Nephron progenitor cell (in vitro differentiated cells): ENCODE measurements at regions not wholly inside any gene's neighbourhood (a gene's known extent, or its start where the extent isn't known, plus 50 kb on each side); places are given as distances from the start of the nearest gene placed in this dataset.

ENCODE experiments used
- DNase-seq: peaks from one replicate; pipeline ENCODE4 v3.0.0; 2021
- H3K27ac Mint-ChIP-seq: 2 replicates; pipeline ENCODE4 v1.8.0; 2021; ENCODE audit warnings: mild to moderate bottlenecking, moderate library complexity, mixed read lengths
- H3K27me3 Mint-ChIP-seq: 2 replicates; pipeline ENCODE4 v1.8.0; 2021; ENCODE audit warnings: mild to moderate bottlenecking, low read depth, mixed read lengths; ENCODE audit not compliant: poor library complexity
- H3K36me3 Mint-ChIP-seq: 2 replicates; pipeline ENCODE4 v1.8.0; 2021; ENCODE audit warnings: low read depth, mixed read lengths
- H3K4me1 Mint-ChIP-seq: 2 replicates; pipeline ENCODE4 v1.8.0; 2021; ENCODE audit warnings: mixed read lengths
- H3K4me3 Mint-ChIP-seq: 2 replicates; pipeline ENCODE4 v1.8.0; 2021; ENCODE audit warnings: mild to moderate bottlenecking, moderate library complexity, mixed read lengths
- H3K9me3 Mint-ChIP-seq: 2 replicates; pipeline ENCODE4 v1.8.0; 2021; ENCODE audit warnings: mild to moderate bottlenecking, moderate library complexity, mixed read lengths
- CTCF ChIP-seq: fragments of 200-600 bp; sonication (generic); IDR thresholded peaks from 2 replicates; pipeline ENCODE4 v1.5.0; 2021; ENCODE audit warnings: antibody characterized with exemption

DNA sequence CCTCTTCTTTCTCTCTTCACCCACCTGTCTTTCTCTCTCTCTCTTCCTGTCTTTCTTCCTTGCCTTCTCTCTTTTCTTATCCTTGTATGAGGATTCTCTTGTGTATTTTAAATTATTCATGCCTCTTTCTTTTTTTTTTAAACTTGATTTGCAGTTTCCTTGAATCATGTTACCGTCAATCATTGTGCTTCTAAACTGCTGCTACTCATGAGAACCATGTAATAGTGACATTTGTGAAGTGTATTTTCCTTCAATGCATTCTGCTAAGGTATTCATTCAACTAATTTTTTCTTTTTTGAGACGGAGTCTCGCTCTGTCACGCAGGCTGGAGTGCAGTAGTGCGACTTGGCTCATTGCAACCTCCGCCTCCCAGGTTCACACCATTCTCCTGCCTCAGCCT lies 539.1 kb upstream of the BRINP3 start:
- Mint-ChIP-seq H3K27ac (no peak overlapping the region), H3K36me3 (no peaks in the 10 kb centered on the region), H3K9me3 (no peaks in the 10 kb centered on the region), H3K4me1 (no peaks in the 10 kb centered on the region), H3K27me3 (no peaks in the 10 kb centered on the region), H3K4me3 (no peak overlapping the region)
- TF ChIP-seq CTCF = no peak
- no peak for DNase-seq

DNA sequence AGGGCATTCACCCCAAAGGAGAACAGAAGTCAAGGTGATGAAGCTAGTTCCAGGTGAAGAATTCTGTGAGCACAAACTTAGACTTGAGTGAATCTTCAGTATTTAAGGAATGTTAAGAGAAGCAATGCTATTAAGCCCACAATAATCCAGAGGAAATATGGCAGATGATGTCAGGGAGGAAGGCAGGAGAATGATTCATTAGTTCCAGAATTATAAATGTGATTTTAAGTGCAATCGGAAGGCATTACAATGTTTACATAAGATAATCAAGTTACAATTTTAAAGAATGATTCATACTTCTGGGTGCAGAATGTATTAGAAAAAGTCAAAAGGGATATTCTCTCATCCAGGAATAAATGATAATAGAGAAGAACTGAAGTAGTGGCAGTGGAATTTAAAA lies 545.2 kb upstream of the BRINP3 start:
- Mint-ChIP-seq H3K27ac (no peak overlapping the region), H3K4me1 (no peaks in the 10 kb centered on the region), H3K9me3 (peaks cover 4% of the 10 kb centered on the region), H3K4me3 (no peak overlapping the region), H3K27me3 (no peaks in the 10 kb centered on the region), H3K36me3 (no peaks in the 10 kb centered on the region)
- DNase-seq = no peak
- TF ChIP-seq CTCF = no peak

DNA sequence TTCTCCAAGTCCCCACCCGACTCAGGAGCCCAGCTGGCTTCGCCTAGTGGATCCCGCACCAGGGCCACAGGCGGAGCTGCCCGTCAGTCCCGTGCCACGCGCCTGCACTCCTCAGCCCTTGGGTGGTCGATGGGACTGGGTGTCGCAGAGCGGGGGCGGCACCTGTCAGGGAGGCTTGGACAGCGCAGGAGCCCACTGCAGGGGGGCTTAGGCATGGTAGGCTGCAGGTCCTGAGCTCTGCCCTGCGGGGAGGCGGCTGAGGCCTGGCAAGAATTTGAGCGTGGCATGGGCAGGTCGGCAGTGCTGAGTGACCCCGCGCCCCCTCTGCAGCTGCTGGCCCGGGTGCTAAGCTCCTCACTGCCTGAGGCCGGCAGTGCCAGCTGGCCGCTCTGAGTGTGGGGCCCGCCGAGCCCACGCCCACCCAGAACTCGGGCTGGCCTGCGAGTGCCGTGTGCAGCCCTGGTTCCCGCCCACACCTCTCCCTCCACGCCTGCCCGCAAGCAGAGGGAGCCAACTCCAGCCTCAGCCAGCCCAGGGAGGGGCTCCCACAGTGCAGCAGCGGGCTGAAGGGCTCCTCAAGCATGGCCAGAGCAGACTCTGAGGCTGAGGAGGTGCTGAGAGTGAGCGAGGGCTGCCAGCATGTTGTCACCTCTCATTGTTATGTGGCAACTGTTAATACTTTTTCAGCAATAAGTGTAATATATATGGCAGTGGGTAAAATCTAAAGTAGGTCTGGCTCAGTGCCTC lies 548.4 kb upstream of the BRINP3 start:
- H3K4me1 Mint-ChIP-seq = no peaks in the 10 kb centered on the region
- H3K9me3 Mint-ChIP-seq = peaks cover 12% of the 10 kb centered on the region
- H3K27me3 Mint-ChIP-seq = no peaks in the 10 kb centered on the region

GRCh38 chr1:191026828-191027227 lies 549.2 kb upstream of the BRINP3 start:
- H3K4me1 Mint-ChIP-seq = no peaks in the 10 kb centered on the region
- no peaks in the 10 kb centered on the region for H3K36me3 Mint-ChIP-seq
- TF ChIP-seq CTCF = no peak
- peaks cover 17% of the 10 kb centered on the region for H3K9me3 Mint-ChIP-seq
- H3K4me3 Mint-ChIP-seq = no peak overlapping the region
- DNase-seq = no peak
- H3K27ac Mint-ChIP-seq = no peak overlapping the region
- no peaks in the 10 kb centered on the region for H3K27me3 Mint-ChIP-seq

More for the DNA sequence above, 548.4 kb upstream of the BRINP3 start:
- DNase-seq = no peak
- H3K4me3 Mint-ChIP-seq = no peak overlapping the region
- no peak overlapping the region for H3K27ac Mint-ChIP-seq
- TF ChIP-seq CTCF = no peak
- no peaks in the 10 kb centered on the region for H3K36me3 Mint-ChIP-seq

DNA sequence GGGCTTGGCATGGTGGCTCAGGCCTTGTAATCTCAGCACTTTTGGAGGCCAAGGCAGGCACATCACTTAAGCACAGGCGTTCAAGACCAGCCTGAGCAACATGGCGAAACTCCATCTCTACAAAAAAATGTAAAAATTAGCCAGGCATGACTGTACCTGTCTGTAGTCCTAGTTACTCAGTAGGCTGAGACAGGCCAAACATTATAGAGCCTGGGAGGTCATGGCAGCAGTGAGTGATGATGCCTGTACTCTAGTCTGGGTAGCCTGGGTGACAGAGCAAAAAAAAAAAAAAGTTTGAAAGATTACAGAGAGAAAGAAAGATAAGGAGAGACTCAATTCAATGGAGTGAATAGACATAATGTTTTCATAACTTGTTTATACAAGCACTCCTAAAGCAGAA lies 556.5 kb upstream of the BRINP3 start:
- Mint-ChIP-seq H3K4me3 (no peak overlapping the region), H3K36me3 (no peaks in the 10 kb centered on the region), H3K27me3 (no peaks in the 10 kb centered on the region), H3K4me1 (no peaks in the 10 kb centered on the region), H3K9me3 (peaks cover 22% of the 10 kb centered on the region), H3K27ac (no peak overlapping the region)
- TF ChIP-seq CTCF = no peak
- DNase-seq = no peak

DNA sequence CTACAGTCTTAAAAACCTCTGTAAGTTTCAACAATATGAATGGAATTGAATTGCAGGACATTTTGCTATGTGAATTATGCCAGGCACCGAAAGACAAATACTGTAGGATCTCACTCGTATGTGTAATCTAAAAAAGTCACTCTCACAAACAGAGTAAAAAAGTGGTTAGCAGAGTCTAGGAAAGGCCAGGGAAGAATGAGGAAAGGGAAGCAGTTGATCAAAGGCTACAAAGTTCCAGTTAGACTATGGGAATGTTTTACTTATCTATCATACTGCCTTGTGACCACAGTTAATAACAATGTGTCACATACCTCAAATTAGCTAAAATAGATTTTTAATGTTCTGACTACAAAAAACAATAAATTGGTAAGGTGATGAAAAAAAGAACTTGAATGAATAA lies 565.4 kb upstream of the BRINP3 start:
- Mint-ChIP-seq H3K27ac (no peak overlapping the region), H3K4me1 (no peaks in the 10 kb centered on the region), H3K4me3 (no peak overlapping the region), H3K9me3 (peaks cover 5% of the 10 kb centered on the region), H3K27me3 (no peaks in the 10 kb centered on the region), H3K36me3 (no peaks in the 10 kb centered on the region)
- no peak for DNase-seq
- no peak for TF ChIP-seq CTCF
